HG03575 (cell line): ENCODE measurements at regions not wholly inside any gene's neighbourhood (a gene's known extent, or its start where the extent isn't known, plus 50 kb on each side); places are given as distances from the start of the nearest gene placed in this dataset.
"Not testable (repeated sequence)": the region's sequence is repeated elsewhere in the genome, so short reads cannot be mapped to it uniquely, and the experiment has no call there.

ENCODE experiments used
- ATAC-seq: cut with Tn5 transposase; IDR thresholded peaks from one replicate; pipeline ENCODE4 v1.9.1; 2021; ENCODE audit not compliant: unreplicated experiment, insufficient number of reproducible peaks, low FRiP score; ENCODE audit errors: extremely low read depth

DNA sequence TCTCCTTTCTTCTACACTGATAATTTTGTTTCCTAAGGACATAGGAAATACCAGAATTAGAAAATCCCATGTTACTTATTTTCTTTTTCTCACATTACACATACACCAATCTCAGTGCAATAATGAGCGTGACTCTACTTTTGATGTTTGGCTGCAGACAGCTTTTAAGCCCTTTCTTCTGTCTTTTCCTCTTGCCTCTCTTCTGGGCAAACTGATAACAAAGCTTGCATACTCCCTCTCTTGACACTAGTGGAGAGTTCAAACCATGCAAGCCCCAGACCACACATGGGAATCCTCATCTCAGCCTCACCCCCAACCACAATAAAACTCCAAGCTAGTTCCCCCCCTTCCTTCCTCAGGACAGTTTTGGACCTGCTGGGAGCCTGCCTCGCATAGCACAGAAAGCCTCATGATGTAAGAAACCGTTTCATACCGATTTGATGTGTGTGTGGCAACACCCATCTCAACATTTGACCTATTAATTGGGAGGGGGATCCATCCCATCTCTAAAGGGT lies 161.9 kb downstream of the EMP1 start:
- no peak for ATAC-seq

DNA sequence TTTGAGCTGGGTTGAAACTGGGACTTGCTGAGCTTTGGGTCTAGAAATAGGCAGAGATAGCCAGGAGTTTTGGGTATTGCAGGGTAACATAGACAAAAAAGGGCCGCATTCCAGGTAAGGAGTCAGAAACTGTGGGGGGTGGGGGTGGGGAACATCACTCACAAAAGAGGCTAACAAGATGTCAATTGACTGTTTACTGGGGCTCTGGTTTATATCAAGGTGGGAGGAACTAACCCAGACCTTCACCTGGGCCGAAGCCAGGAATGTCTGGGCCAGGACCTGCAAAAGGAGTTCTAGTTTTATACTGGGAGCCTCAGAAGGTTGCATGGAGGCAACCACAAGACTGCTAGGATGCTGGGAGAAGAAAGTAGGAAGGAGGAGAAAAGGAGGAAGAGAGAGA lies 154.4 kb downstream of the EMP1 start:
- no peak for ATAC-seq

DNA sequence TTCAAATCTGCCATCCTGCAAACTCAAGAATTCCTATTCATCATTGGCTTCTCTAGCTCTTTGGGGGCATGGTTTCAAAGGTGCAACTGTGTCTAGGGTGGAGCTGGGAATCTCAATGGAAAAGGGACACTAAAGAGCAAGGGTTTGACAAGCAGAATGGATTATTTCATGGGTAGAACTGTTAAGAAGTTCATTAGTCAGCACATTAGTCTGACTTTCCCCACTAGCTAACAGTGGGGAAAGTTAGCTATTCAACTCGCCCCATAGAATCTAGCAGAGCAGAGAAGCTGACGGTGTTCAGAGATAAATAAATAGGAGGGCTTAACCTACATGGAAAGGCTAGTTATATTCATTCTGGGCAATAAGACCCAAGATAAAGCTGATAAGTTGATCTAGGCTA lies 153.9 kb downstream of the EMP1 start:
- no peak for ATAC-seq

- no peak for ATAC-seq
Measured at GRCh38 chr12:13348464-13348863, 151.9 kb downstream of the EMP1 start.

GRCh38 chr12:13347241-13348043 lies 150.9 kb downstream of the EMP1 start:
- ATAC-seq = no peak

- no peak for ATAC-seq
Measured at GRCh38 chr12:13345722-13346121, 149.2 kb downstream of the EMP1 start.

DNA sequence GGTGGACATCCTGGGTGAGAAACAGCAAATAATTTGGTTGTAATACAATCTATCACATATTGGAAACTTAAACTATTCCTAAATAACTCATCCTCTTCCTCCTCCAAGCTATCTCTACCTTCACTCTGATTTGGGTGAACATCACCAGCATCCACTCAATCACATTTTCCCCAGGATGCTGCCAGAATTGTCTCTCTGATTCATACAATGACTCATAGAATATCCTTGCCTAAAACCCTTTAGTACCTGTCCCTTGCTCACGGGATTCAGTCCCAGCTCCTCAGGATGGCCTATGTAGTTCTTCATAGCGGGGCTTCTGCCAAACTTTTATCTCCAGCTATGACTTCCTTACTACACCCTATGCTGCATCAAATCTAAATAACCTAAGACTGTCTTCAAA lies 146.8 kb downstream of the EMP1 start:
- ATAC-seq = no peak

DNA sequence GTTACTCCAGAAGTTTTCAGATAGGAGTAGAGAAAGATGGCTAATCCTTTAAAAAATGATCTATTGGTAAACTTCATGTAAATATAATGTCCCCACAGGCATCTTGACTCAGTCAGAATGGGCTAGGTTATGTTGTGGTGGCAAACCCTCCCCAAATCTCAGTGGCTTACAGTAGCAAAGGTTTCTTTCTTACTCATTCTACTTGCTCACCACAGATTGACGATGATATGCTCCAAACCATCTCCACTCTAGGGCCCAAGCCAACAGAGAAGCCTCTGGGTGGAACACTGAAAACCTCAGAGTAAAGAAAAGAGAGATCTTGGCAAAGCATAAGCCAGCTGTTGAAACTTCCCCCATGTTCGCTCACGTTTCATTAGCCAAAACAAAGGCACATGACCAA lies 146.4 kb downstream of the EMP1 start:
- ATAC-seq = no peak

GRCh38 chr12:13340149-13340548 lies 143.6 kb downstream of the EMP1 start:
- ATAC-seq = no peak

GRCh38 chr12:13339538-13339937 lies 143.0 kb downstream of the EMP1 start:
- no peak for ATAC-seq

DNA sequence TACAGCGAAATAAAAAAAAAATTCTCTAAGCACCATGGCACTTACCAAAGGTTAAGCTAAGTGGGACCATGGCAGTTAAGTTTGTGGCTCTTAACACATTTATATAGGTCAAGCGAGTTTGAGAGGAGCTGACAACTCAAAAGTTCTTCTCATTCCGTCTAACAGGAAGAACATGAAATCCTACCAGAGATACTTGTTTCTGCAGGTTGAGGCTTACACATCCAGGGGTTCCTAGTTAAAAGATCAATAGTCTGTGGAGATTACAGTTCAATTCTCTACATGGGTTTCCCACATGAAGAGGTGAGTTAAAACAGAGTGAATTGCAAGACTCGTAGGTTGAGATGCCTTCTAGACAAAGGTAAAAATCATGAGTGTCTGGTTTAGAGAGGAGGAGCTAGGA lies 142.6 kb downstream of the EMP1 start:
- no peak for ATAC-seq

GRCh38 chr12:13337791-13338190 lies 141.3 kb downstream of the EMP1 start:
- ATAC-seq = no peak

DNA sequence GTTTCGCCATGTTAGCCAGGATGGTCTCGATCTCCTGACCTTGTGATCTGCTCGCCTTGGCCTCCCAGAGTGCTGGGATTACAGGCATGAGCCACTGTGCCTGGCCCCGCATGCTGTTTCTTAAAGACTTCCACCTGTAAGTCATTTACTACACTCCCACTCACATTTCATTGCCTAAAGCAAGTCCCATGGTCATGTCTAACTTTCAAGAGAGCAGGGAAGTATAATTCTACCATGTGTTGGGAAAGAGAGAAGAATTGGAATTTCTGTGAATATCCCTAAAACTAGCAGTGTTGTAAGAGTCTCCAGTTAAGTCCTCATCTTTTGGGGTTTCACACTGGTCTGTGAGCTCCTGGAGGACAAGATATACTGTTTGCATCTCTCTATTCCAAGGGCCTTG lies 139.7 kb downstream of the EMP1 start:
- ATAC-seq = no peak

GRCh38 chr12:13328535-13328934 lies 132.0 kb downstream of the EMP1 start:
- no peak for ATAC-seq

- ATAC-seq = no peak
Measured at GRCh38 chr12:13326076-13326475, 129.6 kb downstream of the EMP1 start.

- not testable (repeated sequence) for ATAC-seq
Measured at GRCh38 chr12:13325037-13325436, 128.5 kb downstream of the EMP1 start.

DNA sequence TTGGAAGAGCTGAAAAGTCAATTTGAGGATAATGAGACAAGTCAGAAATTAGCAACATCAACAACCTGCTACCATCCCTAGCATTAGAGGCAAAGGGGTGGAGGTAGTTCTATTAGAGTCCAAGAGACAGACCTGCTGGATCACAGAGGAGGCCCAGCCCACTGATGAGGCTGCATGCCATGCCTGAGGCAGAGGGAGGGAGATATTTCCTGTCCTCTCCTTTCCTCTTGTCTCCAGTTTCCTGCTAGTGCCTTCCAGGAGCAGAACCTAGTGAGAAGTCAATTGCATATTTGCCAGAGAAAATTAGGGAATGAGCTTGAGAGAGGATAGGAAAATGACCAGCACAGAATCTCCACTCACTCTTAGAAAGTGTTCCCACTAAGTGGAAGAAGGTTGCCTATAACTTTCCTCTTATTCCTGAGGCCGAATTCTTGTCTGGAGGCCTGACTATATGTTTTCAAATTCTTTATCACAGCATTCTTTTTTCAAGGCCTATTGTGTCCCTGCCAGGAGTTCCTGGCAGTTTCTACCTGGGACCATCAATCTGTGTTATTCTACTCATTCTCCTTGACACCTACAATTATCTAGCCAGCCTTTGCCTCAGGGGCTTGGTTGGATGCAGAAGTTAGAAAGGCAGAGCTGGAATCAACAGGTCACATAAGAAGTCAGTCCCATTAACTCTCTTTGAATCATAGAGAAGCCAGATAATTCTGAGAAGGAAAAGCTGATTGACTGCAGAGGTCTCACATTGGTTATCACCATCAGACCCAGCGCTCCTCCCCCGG lies 121.9 kb downstream of the EMP1 start:
- no peak for ATAC-seq

DNA sequence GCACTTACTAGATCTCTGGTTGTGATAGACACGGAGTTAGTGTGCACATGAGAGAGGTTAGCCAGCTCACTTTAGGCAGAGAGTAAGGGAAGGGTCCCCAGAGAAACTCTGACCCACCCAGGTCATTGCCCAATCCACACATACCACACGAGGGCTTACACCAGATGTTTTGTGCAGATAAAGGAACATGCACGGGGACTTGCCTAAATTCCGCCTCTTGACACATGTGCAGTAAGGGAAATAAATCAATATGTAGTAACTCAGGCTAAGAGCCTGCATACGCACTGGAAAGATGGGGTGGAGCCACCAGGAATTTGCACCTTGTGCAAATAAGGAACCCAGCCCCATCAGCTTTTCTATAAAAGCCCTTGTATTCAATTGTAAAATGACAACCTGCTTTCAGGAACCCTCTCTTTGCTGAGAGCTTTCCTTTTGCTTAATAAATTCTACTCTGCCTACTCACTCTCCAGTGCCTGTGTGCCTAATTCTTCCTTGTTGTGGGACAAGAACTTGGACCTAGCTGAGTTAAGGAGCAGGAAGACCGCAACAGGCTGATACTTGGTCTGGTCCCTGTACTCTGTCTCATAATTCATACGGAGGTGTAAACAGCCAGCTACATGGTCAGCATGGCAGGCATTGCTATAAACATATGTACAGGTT lies 120.2 kb downstream of the EMP1 start:
- ATAC-seq = no peak

GRCh38 chr12:13313886-13314285 lies 117.4 kb downstream of the EMP1 start:
- ATAC-seq = no peak

DNA sequence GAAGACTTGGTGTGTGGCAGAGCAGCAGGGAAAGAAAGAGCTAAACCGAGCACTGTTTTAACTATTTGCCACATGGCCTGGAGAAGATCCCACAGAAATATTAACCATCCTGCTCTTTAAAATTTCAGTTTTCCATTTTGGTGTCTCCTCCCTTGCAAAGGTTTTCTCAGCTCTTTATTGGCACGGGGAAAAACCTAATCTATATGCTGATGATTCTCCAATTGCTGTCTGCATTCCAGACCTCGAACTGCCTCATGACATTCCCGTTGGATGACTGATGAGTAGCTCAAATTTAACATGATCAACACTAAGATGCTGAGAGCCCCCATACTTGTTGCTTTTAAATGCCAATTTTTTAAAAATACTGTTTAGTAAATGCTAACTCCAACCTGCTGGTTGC lies 115.0 kb downstream of the EMP1 start:
- no peak for ATAC-seq
